Right lobe of liver (tissue), 6 donors: ENCODE measurements at regions not wholly inside any gene's neighbourhood (a gene's known extent, or its start where the extent isn't known, plus 50 kb on each side); places are given as distances from the start of the nearest gene placed in this dataset.

Experiments used
- ATAC-seq, 4 donors: fragments of 200-7000 bp; cut with Tn5 transposase; one replicate each; pipeline ENCODE4 v1.9.1; 2020; ENCODE audit warnings: mild to moderate bottlenecking in 4 of 4, moderate library complexity in 4 of 4
- DNase-seq, 3 donors: peaks; one replicate each; pipeline ENCODE4 v3.0.0-alpha.2; 2020
- H3K27ac ChIP-seq, 3 donors: fragments of 200-600 bp; one replicate each; pipeline ENCODE4 v1.8.0; 2022
- H3K27me3 ChIP-seq, 2 donors: fragments of 200-600 bp; one replicate each; pipeline ENCODE4 v1.8.0; 2022
- H3K36me3 ChIP-seq, 4 donors: fragments of 200-600 bp; sonication (generic) in 1 of 4; one replicate each; pipeline versions ENCODE4 v1.5.1 to v1.8.0; 2017 to 2022; ENCODE audit warnings: control low read depth in 1 of 4
- H3K4me1 ChIP-seq, 4 donors: fragments of 200-600 bp; sonication (generic) in 1 of 4; one replicate each; pipeline versions ENCODE4 v1.5.1 to v1.8.0; 2017 to 2022; ENCODE audit warnings: control low read depth in 1 of 4
- H3K4me3 ChIP-seq, 3 donors: fragments of 200-600 bp; one replicate each; pipeline ENCODE4 v1.8.0; 2022
- H3K9me3 ChIP-seq, 4 donors: fragments of 200-600 bp; sonication (generic) in 1 of 4; one replicate each; pipeline versions ENCODE4 v1.5.1 to v1.8.0; 2017 to 2022; ENCODE audit warnings: control low read depth in 1 of 4
- POLR2A ChIP-seq: fragments of 450-650 bp; IDR thresholded peaks from one replicate; pipeline ENCODE4 v1.6.1; 2017; ENCODE audit warnings: antibody characterized with exemption, mild to moderate bottlenecking
- WGBS: methylation state at CpG from one replicate; pipeline ENCODE4 v1.1.6; 2018; ENCODE audit warnings: low coverage, low lambda C conversion rate; ENCODE audit not compliant: insufficient coverage; ENCODE audit errors: missing lambda C conversion rate; 5-methylcytosine and 5-hydroxymethylcytosine counted together
- intact Hi-C, 2 donors: fragments of 100-400 bp; cut with DNase I; formaldehyde crosslinking; loops; one replicate each; pipeline versions ENCODE4 v1.11.2 to v1.14.1; 2022
- TF ChIP-seq, protein P1 (sequence below), 4 donors: fragments of 200-600 bp in 3 of 4; fragments of 450-650 bp in 1 of 4; IDR thresholded peaks; one replicate each; pipeline versions ENCODE4 v1.5.1 to v1.8.0; 2016 to 2022; ENCODE audit warnings: antibody characterized with exemption in 4 of 4, mild to moderate bottlenecking in 2 of 4
- donor health status: DM: no; HTN: yes; CAD: no.
- donor health status: DM: no; HTN: no; CAD: no.
- donor health status: DM: no; HTN: no; CAD: no.
- donor health status: DM: no; HTN: yes; CAD: no.
- donor health status: DM: no; HTN: yes; CAD: no.

GRCh38 chr14:97021001-97021400, 223.8 kb downstream of the VRK1 start:
- peak; percentile 26 to 62 (median 54) for ATAC-seq
- Histone ChIP-seq H3K4me3 (no peak overlapping the region), H3K27me3 (no peaks in the 10 kb centered on the region), H3K27ac (no peak overlapping the region), H3K9me3 (no peaks in the 10 kb centered on the region), H3K4me1 (no peaks in the 10 kb centered on the region), H3K36me3 (no peaks in the 10 kb centered on the region)
- 43% methylated on average over 3 of the region's 4 CpGs for WGBS
- intact Hi-C loops: no loop called here
- no peak for DNase-seq
- no peak for TF ChIP-seq POLR2A
- TF ChIP-seq, protein P1, sequence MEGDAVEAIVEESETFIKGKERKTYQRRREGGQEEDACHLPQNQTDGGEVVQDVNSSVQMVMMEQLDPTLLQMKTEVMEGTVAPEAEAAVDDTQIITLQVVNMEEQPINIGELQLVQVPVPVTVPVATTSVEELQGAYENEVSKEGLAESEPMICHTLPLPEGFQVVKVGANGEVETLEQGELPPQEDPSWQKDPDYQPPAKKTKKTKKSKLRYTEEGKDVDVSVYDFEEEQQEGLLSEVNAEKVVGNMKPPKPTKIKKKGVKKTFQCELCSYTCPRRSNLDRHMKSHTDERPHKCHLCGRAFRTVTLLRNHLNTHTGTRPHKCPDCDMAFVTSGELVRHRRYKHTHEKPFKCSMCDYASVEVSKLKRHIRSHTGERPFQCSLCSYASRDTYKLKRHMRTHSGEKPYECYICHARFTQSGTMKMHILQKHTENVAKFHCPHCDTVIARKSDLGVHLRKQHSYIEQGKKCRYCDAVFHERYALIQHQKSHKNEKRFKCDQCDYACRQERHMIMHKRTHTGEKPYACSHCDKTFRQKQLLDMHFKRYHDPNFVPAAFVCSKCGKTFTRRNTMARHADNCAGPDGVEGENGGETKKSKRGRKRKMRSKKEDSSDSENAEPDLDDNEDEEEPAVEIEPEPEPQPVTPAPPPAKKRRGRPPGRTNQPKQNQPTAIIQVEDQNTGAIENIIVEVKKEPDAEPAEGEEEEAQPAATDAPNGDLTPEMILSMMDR (IDR thresholded peaks at IDR 0.05): no peak

DNA sequence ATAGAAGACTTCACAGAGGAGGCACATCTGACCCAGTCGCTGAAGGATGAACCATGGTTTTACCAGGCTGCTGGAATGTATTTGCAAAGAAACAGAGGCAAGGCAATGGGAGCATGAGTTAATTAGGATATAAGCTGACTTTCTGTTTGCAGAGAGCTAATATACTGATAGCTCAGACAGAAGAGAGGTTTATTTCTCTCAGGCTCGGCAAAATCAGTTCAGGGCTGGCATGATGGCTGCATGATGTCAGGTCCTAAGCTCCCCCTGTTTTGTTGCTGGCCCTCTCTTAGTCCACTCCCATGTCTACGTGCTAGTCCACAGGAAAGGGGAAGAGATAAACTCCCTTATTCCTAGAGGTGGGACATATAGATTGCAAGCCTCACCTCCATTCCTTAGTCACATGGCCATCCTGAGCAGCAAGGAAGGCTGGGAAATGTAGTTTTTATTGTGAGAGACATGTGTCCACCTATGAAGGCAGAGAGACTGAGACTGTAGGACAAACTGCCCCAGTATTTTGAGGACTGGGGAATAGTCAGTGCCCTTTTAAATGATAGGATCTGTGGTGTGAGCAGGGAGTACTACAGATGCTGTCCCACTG, 224.5 kb downstream of the VRK1 start:
- no peaks in the 10 kb centered on the region for H3K4me1 ChIP-seq
- intact Hi-C loops: no loop called here
- H3K27ac ChIP-seq: no peak overlapping the region
- no peak for TF ChIP-seq POLR2A
- TF ChIP-seq, protein P1 (IDR thresholded peaks at IDR 0.05): no peak
- H3K9me3 ChIP-seq: no peaks in the 10 kb centered on the region
- ATAC-seq (no peak), DNase-seq (no peak)
- 43% methylated on average over 3 of the region's 3 CpGs for WGBS
- H3K4me3 ChIP-seq: no peak overlapping the region
- no peaks in the 10 kb centered on the region for H3K27me3 ChIP-seq
- no peaks in the 10 kb centered on the region for H3K36me3 ChIP-seq

- Histone ChIP-seq H3K4me3 (no peak overlapping the region), H3K9me3 (no peaks in the 10 kb centered on the region), H3K27me3 (no peaks in the 10 kb centered on the region), H3K4me1 (no peaks in the 10 kb centered on the region), H3K36me3 (no peaks in the 10 kb centered on the region), H3K27ac (no peak overlapping the region)
- intact Hi-C loops: no loop called here
- 70% methylated on average over 2 of the region's 3 CpGs for WGBS
- DNase-seq: no peak
- no peak for ATAC-seq
- TF ChIP-seq, protein P1 (IDR thresholded peaks at IDR 0.05): no peak
- TF ChIP-seq POLR2A: no peak
These were observed 225.6 kb downstream of the VRK1 start for GRCh38 chr14:97022741-97023140.

DNA sequence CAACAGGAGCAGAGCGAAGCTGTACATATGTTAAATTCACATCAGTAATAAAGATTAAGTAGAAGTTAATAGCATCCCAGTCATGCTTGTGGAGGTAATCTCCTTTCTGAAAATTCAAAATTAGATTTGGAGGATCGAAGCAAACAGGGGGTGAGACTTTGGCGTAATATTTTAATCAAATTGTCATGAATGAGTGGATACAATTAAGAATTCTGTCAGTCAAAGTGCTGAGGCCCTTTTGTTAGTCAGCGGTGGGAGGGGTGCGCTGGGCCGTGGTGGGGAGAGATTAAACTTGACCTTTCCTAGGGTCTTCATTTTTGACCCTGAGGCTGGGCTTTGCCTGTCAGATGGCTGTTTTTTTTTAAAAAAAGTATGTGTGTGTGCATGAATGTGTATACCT, 226.7 kb downstream of the VRK1 start:
- DNase-seq (no peak), ATAC-seq (no peak)
- 71% methylated on average over 6 of the region's 6 CpGs for WGBS
- no peak overlapping the region for H3K27ac ChIP-seq
- H3K9me3 ChIP-seq: no peaks in the 10 kb centered on the region
- H3K27me3 ChIP-seq: no peaks in the 10 kb centered on the region
- no peaks in the 10 kb centered on the region for H3K36me3 ChIP-seq
- intact Hi-C loops: no loop called here
- no peaks in the 10 kb centered on the region for H3K4me1 ChIP-seq
- H3K4me3 ChIP-seq: no peak overlapping the region
- no peak for TF ChIP-seq POLR2A
- TF ChIP-seq, protein P1 (IDR thresholded peaks at IDR 0.05): no peak

- intact Hi-C loops: no loop called here
- no peak for ATAC-seq
- no peaks in the 10 kb centered on the region for H3K36me3 ChIP-seq
- no peak for DNase-seq
- no peak for TF ChIP-seq POLR2A
- TF ChIP-seq, protein P1 (IDR thresholded peaks at IDR 0.05): no peak
- H3K4me1 ChIP-seq: no peaks in the 10 kb centered on the region
- no peaks in the 10 kb centered on the region for H3K27me3 ChIP-seq
- H3K9me3 ChIP-seq: no peaks in the 10 kb centered on the region
- no peak overlapping the region for H3K4me3 ChIP-seq
- whole genome bisulfite sequencing: 55% methylated on average over 6 of the region's 7 CpGs
- H3K27ac ChIP-seq: no peak overlapping the region
These were observed 227.1 kb downstream of the VRK1 start for GRCh38 chr14:97024300-97024699.
